MCF 10A (cell line): ENCODE measurements at regions not wholly inside any gene's neighbourhood (a gene's known extent, or its start where the extent isn't known, plus 50 kb on each side); places are given as distances from the start of the nearest gene placed in this dataset.

Experiments
- BruUV-seq: library from RNA; stranded (reverse); fragments of 400-500 nt; replicated peaks from 2 replicates; lab custom pipeline; 2021; lab: Mats Ljungman, UMichigan
- CTCF ChIA-PET: fragments of 300-600 bp; sonication (Branson Sonifier 250); formaldehyde crosslinking; extraction: SDS; loops from one replicate; lab custom pipeline; 2021; ENCODE audit warnings: antibody characterized with exemption, inconsistent platforms; lab: Yijun Ruan, JAX
- POLR2A ChIA-PET: fragments of 300-600, 350-650 bp; sonication (Branson Sonifier 250); formaldehyde crosslinking; extraction: SDS; loops from one replicate; lab custom pipeline; 2020; ENCODE audit warnings: antibody characterized with exemption, inconsistent platforms; lab: Yijun Ruan, JAX
- DNase-seq: peaks from one replicate; pipeline ENCODE4 v3.0.0-alpha.2; 2018; ENCODE audit not compliant: unreplicated experiment
- H3K27ac Mint-ChIP-seq: one replicate; pipeline ENCODE4 v1.8.0; 2022; ENCODE audit warnings: mild to moderate bottlenecking, low read depth, mixed read lengths; ENCODE audit not compliant: unreplicated experiment
- H3K27me3 Mint-ChIP-seq: one replicate; pipeline ENCODE4 v1.8.0; 2022; ENCODE audit warnings: mixed read lengths; ENCODE audit not compliant: insufficient read depth, unreplicated experiment
- H3K36me3 Mint-ChIP-seq: one replicate; pipeline ENCODE4 v1.8.0; 2022; ENCODE audit warnings: mild to moderate bottlenecking, moderate library complexity, mixed read lengths; ENCODE audit not compliant: insufficient read depth, unreplicated experiment
- H3K4me1 Mint-ChIP-seq: one replicate; pipeline ENCODE4 v1.8.0; 2022; ENCODE audit warnings: mixed read lengths; ENCODE audit not compliant: insufficient read depth, unreplicated experiment
- H3K4me3 Mint-ChIP-seq: one replicate; pipeline ENCODE4 v1.8.0; 2022; ENCODE audit warnings: mild to moderate bottlenecking, moderate library complexity, mixed read lengths; ENCODE audit not compliant: unreplicated experiment
- H3K9me3 Mint-ChIP-seq: one replicate; pipeline ENCODE4 v1.8.0; 2022; ENCODE audit warnings: mixed read lengths; ENCODE audit not compliant: unreplicated experiment
- CTCF ChIP-seq: fragments of 200-600 bp; IDR thresholded peaks from one replicate; pipeline ENCODE4 v1.8.0; 2022; ENCODE audit warnings: antibody characterized with exemption, mild to moderate bottlenecking; ENCODE audit not compliant: unreplicated experiment
- intact Hi-C: fragments of 100-400 bp; cut with micrococcal nuclease; formaldehyde crosslinking; loops from 2 replicates; pipeline ENCODE4 v1.14.1; 2022

GRCh38 chr5:3186156-3186555 is 409.5 kb upstream of the IRX1 start:
- DNase-seq, result no peak
- intact Hi-C loops, result no loop called here
- TF ChIP-seq CTCF, result no peak
- BruUV-seq, result no TSS peak
- Mint-ChIP-seq H3K27me3 (no peaks in the 10 kb centered on the region), H3K4me3 (no peak overlapping the region), H3K27ac (no peak overlapping the region), H3K36me3 (no peaks in the 10 kb centered on the region), H3K9me3 (no peaks in the 10 kb centered on the region), H3K4me1 (no peaks in the 10 kb centered on the region)
- POLR2A ChIA-PET, result no interaction called here
- CTCF ChIA-PET, result interaction anchor here (0.7 kb wide), 1 partner anchor 126 kb away, joined by 3 read pairs; no protein-coding TSS in a partner anchor

- BruUV-seq, result no TSS peak
- Mint-ChIP-seq H3K27ac (no peak overlapping the region), H3K4me3 (no peak overlapping the region), H3K9me3 (no peaks in the 10 kb centered on the region), H3K36me3 (no peaks in the 10 kb centered on the region), H3K27me3 (no peaks in the 10 kb centered on the region), H3K4me1 (no peaks in the 10 kb centered on the region)
- no peak for DNase-seq
- intact Hi-C loops, result no loop called here
- TF ChIP-seq CTCF, result no peak
- POLR2A ChIA-PET, result interaction anchor here (0.7 kb wide), 1 partner anchor 442 kb away, joined by 3 read pairs; no protein-coding TSS in a partner anchor
- CTCF ChIA-PET, result interaction anchor here (0.7 kb wide), 1 partner anchor 125 kb away, joined by 3 read pairs; no protein-coding TSS in a partner anchor
Observed at GRCh38 chr5:3185488-3185887, 410.1 kb upstream of the IRX1 start.

- H3K4me3 Mint-ChIP-seq, result no peak overlapping the region
- no peaks in the 10 kb centered on the region for H3K9me3 Mint-ChIP-seq
- H3K36me3 Mint-ChIP-seq, result no peaks in the 10 kb centered on the region
- DNase-seq, result no peak
- H3K4me1 Mint-ChIP-seq, result no peaks in the 10 kb centered on the region
- H3K27ac Mint-ChIP-seq, result no peak overlapping the region
- TF ChIP-seq CTCF, result no peak
- CTCF ChIA-PET, result no interaction called here
- no peaks in the 10 kb centered on the region for H3K27me3 Mint-ChIP-seq
- POLR2A ChIA-PET, result no interaction called here
- intact Hi-C loops, result no loop called here
- BruUV-seq, result no TSS peak
Observed at GRCh38 chr5:3182133-3182876, 413.3 kb upstream of the IRX1 start.

GRCh38 chr5:3181671-3182070 is 414.0 kb upstream of the IRX1 start:
- Mint-ChIP-seq H3K27me3 (no peaks in the 10 kb centered on the region), H3K4me1 (no peaks in the 10 kb centered on the region), H3K36me3 (no peaks in the 10 kb centered on the region), H3K4me3 (no peak overlapping the region), H3K27ac (no peak overlapping the region), H3K9me3 (no peaks in the 10 kb centered on the region)
- CTCF ChIA-PET, result no interaction called here
- DNase-seq, result no peak
- no TSS peak for BruUV-seq
- POLR2A ChIA-PET, result no interaction called here
- intact Hi-C loops, result no loop called here
- TF ChIP-seq CTCF, result no peak
